H1 (cell line): ENCODE measurements at regions not wholly inside any gene's neighbourhood (a gene's known extent, or its start where the extent isn't known, plus 50 kb on each side); places are given as distances from the start of the nearest gene placed in this dataset.

ENCODE experiments used
- SIN3A ChIP-seq, 2 experiments: IDR thresholded peaks in 1 of 2; conservative IDR thresholded peaks in 1 of 2; 2 replicates each; pipeline ENCODE4 v1.6.1; 2011 to 2012; ENCODE audit warnings: low read length in 2 of 2, improper control_type of control experiment in 1 of 2, low read depth in 1 of 2, mild to moderate bottlenecking in 1 of 2
- SUZ12 ChIP-seq: fragments of 200-600 bp; sonication (generic); IDR thresholded peaks from 2 replicates; pipeline ENCODE4 v1.6.1; 2012; ENCODE audit warnings: mild to moderate bottlenecking, inconsistent platforms, low read length, moderate library complexity, mixed read lengths

- TF ChIP-seq SUZ12 (no peak), SIN3A (conservative IDR thresholded peaks at IDR 0.05 in 1 of 2, IDR thresholded peaks at IDR 0.05 in 1 of 2; ENCODE audit: low read depth in 1 of 2, low read length in 2 of 2) (no peak)
Measured at GRCh38 chr2:83142934-83143333, 1316.1 kb downstream of the SUCLG1 start (continued).
